Neural progenitor cell (in vitro differentiated cells): ENCODE measurements at regions not wholly inside any gene's neighbourhood (a gene's known extent, or its start where the extent isn't known, plus 50 kb on each side); places are given as distances from the start of the nearest gene placed in this dataset.

ENCODE experiments used
- CTCF ChIP-seq: fragments of 200-600 bp; sonication (generic); IDR thresholded peaks from 2 replicates; pipeline ENCODE4 v1.5.1; 2017; ENCODE audit warnings: antibody characterized with exemption, mild to moderate bottlenecking
- EZH2 ChIP-seq: fragments of 200-600 bp; sonication (generic); IDR thresholded peaks from 2 replicates; pipeline ENCODE4 v1.6.1; 2017; ENCODE audit warnings: antibody characterized with exemption, mild to moderate bottlenecking, moderate library complexity

GRCh38 chr6:99177736-99178135 is 171.7 kb downstream of the FAXC start:
- TF ChIP-seq CTCF (no peak), EZH2 (no peak)
